HG03460 (cell line): ENCODE measurements at regions not wholly inside any gene's neighbourhood (a gene's known extent, or its start where the extent isn't known, plus 50 kb on each side); places are given as distances from the start of the nearest gene placed in this dataset.

Source experiments
- ATAC-seq: cut with Tn5 transposase; IDR thresholded peaks from one replicate; pipeline ENCODE4 v1.9.1; 2021; ENCODE audit not compliant: unreplicated experiment

GRCh38 chr4:53695540-53696463 lies 104.5 kb upstream of the LNX1 start:
- peak; percentile 70 for ATAC-seq

- ATAC-seq = no peak
Measured at GRCh38 chr4:53694666-53695065, 103.4 kb upstream of the LNX1 start.

GRCh38 chr4:53693909-53694308 lies 102.6 kb upstream of the LNX1 start:
- no peak for ATAC-seq

GRCh38 chr4:53693408-53693807 lies 102.1 kb upstream of the LNX1 start:
- no peak for ATAC-seq

- ATAC-seq = peak; percentile 83
Measured at GRCh38 chr4:53688186-53688790, 97.0 kb upstream of the LNX1 start.

- no peak for ATAC-seq
Measured at GRCh38 chr4:53686521-53686920, 95.2 kb upstream of the LNX1 start.

- ATAC-seq = no peak
Measured at GRCh38 chr4:53684136-53685130, 93.1 kb upstream of the LNX1 start.

GRCh38 chr4:53682908-53683307 lies 91.6 kb upstream of the LNX1 start:
- no peak for ATAC-seq

- no peak for ATAC-seq
Measured at GRCh38 chr4:53682196-53682595, 90.9 kb upstream of the LNX1 start.

- ATAC-seq = no peak
Measured at GRCh38 chr4:53680598-53680997, 89.3 kb upstream of the LNX1 start.

GRCh38 chr4:53680168-53680567 lies 88.9 kb upstream of the LNX1 start:
- ATAC-seq = no peak

- no peak for ATAC-seq
Measured at GRCh38 chr4:53676402-53676871, 85.2 kb upstream of the LNX1 start.

- no peak for ATAC-seq
Measured at GRCh38 chr4:53674903-53675302, 83.6 kb upstream of the LNX1 start.

- ATAC-seq = no peak
Measured at GRCh38 chr4:53672873-53673272, 81.6 kb upstream of the LNX1 start.

- no peak for ATAC-seq
Measured at GRCh38 chr4:53671757-53672156, 80.5 kb upstream of the LNX1 start.

- ATAC-seq = no peak
Measured at GRCh38 chr4:53659737-53660136, 68.5 kb upstream of the LNX1 start.

GRCh38 chr4:53659112-53659511 lies 67.8 kb upstream of the LNX1 start:
- no peak for ATAC-seq

GRCh38 chr4:53658029-53658428 lies 66.7 kb upstream of the LNX1 start:
- ATAC-seq = no peak

- ATAC-seq = no peak
Measured at GRCh38 chr4:53656421-53656981, 65.2 kb upstream of the LNX1 start.

- no peak for ATAC-seq
Measured at GRCh38 chr4:53654300-53654758, 63.0 kb upstream of the LNX1 start.
